Erythroblast (primary cell): ENCODE measurements at regions not wholly inside any gene's neighbourhood (a gene's known extent, or its start where the extent isn't known, plus 50 kb on each side); places are given as distances from the start of the nearest gene placed in this dataset.

Experiments
- GATA1 ChIP-seq: IDR thresholded peaks from 2 replicates; pipeline ENCODE4 v1.6.1; 2011; ENCODE audit warnings: low read depth, mild to moderate bottlenecking, control low read depth, low read length, moderate library complexity
- POLR2A ChIP-seq: IDR thresholded peaks from 2 replicates; pipeline ENCODE4 v1.6.1; 2011; ENCODE audit warnings: mild to moderate bottlenecking, low read length

DNA sequence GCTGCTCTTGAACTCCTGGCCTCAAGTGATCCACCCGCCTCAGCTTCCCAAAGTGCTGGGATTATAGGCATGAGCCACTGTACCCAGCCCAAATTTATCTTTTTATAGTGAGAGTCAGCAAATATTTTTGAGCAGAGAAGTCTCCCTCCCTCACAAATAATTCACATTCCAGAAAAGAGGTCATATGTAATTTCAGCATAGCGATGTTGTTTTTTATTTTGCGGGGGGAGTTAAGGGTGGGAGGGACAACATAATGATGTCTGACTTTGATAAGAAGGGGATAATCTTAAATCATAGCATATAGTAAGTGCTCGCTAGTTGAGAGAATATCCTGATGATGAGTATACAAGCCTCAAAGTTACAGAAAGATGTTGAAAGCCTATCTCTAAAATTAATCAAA, 1090.2 kb upstream of the ACVR2A start:
- no peak for TF ChIP-seq POLR2A
- no peak for TF ChIP-seq GATA1
